Epidermal melanocyte (primary cell): ENCODE measurements at regions not wholly inside any gene's neighbourhood (a gene's known extent, or its start where the extent isn't known, plus 50 kb on each side); places are given as distances from the start of the nearest gene placed in this dataset.

Source experiments
- DNase-seq: peaks from one replicate; pipeline ENCODE4 v3.0.0; 2011; ENCODE audit warnings: low spot score; ENCODE audit not compliant: insufficient read length

- no peak for DNase-seq
Measured at GRCh38 chr7:35536396-35536826, 158.5 kb downstream of the HERPUD2 start.

GRCh38 chr7:35533902-35534301 lies 161.0 kb downstream of the HERPUD2 start:
- no peak for DNase-seq

GRCh38 chr7:35530124-35531109 lies 164.5 kb downstream of the HERPUD2 start:
- no peak for DNase-seq

- no peak for DNase-seq
Measured at GRCh38 chr7:35529713-35530112, 165.2 kb downstream of the HERPUD2 start.

- no peak for DNase-seq
Measured at GRCh38 chr7:35528381-35528977, 166.5 kb downstream of the HERPUD2 start.

- no peak for DNase-seq
Measured at GRCh38 chr7:35526645-35527044, 168.3 kb downstream of the HERPUD2 start.

GRCh38 chr7:35524112-35524804 lies 170.7 kb downstream of the HERPUD2 start:
- DNase-seq, result no peak

GRCh38 chr7:35523292-35523691 lies 171.6 kb downstream of the HERPUD2 start:
- no peak for DNase-seq

- no peak for DNase-seq
Measured at GRCh38 chr7:35522697-35523096, 172.2 kb downstream of the HERPUD2 start.

- DNase-seq, result no peak
Measured at GRCh38 chr7:35521941-35522340, 173.0 kb downstream of the HERPUD2 start.

- DNase-seq, result no peak
Measured at GRCh38 chr7:35520810-35521625, 173.9 kb downstream of the HERPUD2 start.

- DNase-seq, result peak; percentile 37
Measured at GRCh38 chr7:35519971-35520809, 174.7 kb downstream of the HERPUD2 start.

- no peak for DNase-seq
Measured at GRCh38 chr7:35518767-35519166, 176.2 kb downstream of the HERPUD2 start.

GRCh38 chr7:35516498-35516897 lies 178.4 kb downstream of the HERPUD2 start:
- DNase-seq, result no peak

GRCh38 chr7:35513828-35514227 lies 181.1 kb downstream of the HERPUD2 start:
- no peak for DNase-seq

GRCh38 chr7:35513195-35513594 lies 181.7 kb downstream of the HERPUD2 start:
- no peak for DNase-seq

- DNase-seq, result no peak
Measured at GRCh38 chr7:35512716-35513115, 182.2 kb downstream of the HERPUD2 start.

- no peak for DNase-seq
Measured at GRCh38 chr7:35508623-35509400, 186.1 kb downstream of the HERPUD2 start.

- no peak for DNase-seq
Measured at GRCh38 chr7:35505066-35505465, 189.9 kb downstream of the HERPUD2 start.
